CD4-positive, alpha-beta T cell treated with Interleukin-15 for 1 hour (primary cell): ENCODE measurements at regions not wholly inside any gene's neighbourhood (a gene's known extent, or its start where the extent isn't known, plus 50 kb on each side); places are given as distances from the start of the nearest gene placed in this dataset.

ENCODE experiments used
- DNase-seq: peaks from one replicate; pipeline ENCODE4 v3.0.0-alpha.2; 2020

DNA sequence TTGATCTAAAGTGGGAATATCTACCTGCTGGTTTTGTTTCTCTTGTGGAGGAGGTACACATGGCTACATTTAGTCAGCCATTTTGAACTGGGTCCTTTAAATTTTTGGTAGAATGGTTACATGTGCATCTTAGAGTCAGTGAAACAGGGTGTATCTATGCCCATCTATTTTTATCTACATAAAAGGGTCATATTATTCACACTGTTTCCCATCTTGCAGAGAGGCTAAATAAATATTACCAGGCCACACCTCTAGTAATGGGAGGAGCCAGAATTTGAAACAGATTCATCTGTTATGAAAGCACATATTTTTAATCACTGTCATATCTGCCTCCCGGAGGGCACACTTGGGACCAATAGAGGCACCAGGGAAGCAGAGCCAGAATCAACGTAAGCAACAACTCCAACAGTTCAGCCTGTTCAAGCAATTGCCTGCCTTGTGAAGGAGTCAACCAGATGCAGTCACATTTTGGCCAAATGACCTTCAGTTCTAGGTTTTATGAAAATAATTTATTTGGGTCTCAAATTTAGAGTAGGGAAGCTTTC lies 376.8 kb downstream of the TSN start:
- DNase-seq = no peak

DNA sequence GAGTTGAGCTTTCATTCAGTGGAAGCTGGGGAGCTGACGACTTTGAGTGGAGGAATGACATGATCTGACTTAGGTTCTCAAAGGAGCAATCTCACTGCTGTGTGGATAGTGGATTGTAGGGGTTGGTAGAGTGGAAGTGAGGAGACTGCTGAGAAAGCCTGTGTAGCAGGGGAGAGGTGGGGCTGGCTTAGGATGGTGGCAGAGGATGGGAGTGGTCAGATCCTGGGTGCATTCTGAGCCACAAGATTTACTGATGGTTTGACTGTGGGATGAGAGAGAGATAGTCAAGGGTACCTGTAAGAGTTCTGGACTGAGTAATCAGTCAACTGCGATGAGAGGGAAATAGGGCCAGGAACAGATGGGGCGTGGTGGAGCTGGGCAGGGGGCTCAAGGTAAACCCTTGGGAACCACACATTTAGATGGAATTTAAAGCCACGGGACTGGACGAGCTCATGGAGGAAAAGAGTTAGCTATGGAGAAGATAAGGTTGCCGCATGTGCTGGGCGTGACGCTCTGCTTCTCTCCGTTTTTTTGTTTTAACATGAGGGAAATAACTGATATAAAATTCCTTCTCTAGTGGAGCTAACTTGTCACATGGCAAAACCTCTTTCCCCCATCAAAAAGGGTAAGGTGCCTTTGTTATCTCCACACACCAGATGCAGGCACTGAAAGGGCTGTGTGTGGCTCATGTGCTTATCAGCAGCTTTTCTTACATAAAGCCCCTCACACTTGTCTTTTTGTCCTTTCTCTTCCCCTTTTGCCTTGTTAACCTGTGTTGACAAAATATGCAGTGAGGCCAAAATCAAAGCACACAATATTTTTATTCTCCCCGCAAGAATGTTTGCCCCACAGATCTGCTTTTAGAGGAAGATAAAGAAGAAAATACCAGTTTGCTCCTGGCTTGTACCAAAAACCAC lies 379.8 kb downstream of the TSN start:
- no peak for DNase-seq

DNA sequence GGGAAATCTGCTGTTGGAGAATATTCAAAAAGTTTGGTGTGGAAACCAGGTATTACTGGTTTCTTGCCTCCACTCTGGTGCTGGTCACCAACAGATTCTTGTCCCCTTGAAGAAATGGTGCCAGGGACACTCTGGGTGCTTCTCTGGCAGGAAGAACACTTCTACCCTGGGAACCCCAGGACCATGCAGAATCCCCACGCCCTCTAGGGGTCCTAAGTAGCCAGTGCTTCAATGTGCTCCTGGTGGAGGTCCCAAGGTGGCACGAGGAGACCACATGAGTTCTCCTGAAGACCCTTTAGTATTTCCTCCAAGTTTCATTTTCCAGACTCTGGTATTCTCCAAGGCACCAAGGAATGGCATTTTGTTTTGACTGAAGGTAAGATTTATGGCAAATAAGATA lies 380.6 kb downstream of the TSN start:
- DNase-seq = no peak

DNA sequence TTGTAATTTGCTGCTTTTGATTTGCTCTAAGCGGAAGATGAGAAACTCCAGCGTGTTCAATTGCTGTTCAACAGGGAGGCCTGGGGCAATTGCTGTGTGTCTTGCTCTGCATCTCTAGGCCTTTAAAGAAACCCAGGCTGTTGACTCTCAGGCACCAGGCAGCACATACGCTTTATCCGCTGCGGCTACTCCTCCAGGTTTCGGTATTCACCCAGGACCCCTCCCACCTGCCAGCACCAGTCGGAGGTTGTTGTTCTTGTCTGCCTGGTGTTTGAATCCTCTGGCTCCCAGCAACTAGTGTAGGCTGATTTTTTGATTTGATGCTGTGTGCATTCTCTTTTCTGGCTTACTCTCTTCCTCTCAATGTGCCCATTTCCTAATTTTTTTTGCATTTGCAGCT lies 383.1 kb downstream of the TSN start:
- DNase-seq = no peak

DNA sequence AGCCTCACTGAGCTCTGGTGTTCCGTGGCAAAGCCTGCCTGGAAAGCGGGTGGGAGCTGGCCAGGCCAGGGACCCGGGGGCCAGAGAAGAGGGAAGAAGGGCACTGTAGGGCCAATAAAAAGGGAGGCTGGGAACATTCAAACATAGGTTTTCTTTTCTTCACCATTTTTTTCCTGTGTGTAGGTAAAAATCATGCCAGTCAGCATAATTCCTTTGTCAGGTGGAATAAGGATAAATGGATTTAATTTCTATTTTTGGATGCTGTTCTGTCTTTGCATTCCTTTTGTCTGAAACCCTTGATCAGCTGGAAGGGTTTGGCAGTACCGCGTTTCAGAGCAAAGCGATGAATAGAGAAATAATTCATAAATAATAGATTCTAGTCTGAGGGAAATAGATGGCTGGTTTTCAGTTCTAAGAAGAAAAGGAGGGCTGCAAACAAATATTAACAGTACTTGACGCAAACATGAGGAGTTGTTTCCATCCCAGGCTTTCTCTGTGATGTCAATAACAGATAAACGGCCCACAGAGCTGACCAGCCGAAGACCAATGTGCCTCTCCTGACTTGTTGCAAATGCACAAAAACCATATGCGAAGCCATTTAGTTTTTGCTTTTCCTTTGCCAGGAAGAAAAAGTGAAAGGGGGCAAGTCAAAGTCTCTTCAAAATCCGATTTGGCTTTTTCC lies 384.4 kb downstream of the TSN start:
- no peak for DNase-seq

DNA sequence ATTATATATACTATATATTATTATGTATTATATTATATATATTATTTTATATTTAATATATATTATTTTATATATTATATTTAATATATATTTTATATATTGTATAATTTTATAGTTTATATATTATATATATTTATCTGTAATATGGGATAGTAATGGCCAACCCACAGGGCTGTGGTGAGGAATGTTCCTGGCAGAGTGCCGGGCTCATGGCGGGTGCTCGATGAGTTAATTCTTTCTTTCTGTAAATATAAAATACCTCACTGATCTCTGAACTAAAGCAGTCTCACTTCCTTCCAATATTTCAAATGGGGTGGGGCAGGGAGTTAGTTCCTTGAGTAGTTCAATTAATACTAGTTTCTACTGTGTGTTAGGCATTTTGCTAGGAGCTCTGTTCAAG lies 389.4 kb downstream of the TSN start:
- DNase-seq = no peak

DNA sequence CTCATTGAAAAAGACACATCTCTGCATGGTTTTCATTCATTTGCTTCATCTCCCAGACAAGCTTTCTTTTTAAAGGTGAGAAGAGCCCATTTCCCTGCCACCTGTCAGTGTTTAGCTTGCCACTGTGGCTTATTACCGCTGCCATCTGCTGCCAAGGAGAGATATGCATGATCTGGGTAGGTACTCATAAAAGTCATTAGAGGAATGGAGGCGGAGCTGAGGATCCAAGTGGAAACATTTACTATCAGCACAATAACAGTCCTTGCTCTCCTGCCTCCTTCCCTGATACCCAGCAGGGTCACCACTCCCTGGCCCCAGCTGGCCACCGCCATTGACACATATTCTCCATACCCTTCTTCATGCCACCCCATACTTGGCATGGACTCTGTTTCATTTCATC lies 390.4 kb downstream of the TSN start:
- DNase-seq = no peak

DNA sequence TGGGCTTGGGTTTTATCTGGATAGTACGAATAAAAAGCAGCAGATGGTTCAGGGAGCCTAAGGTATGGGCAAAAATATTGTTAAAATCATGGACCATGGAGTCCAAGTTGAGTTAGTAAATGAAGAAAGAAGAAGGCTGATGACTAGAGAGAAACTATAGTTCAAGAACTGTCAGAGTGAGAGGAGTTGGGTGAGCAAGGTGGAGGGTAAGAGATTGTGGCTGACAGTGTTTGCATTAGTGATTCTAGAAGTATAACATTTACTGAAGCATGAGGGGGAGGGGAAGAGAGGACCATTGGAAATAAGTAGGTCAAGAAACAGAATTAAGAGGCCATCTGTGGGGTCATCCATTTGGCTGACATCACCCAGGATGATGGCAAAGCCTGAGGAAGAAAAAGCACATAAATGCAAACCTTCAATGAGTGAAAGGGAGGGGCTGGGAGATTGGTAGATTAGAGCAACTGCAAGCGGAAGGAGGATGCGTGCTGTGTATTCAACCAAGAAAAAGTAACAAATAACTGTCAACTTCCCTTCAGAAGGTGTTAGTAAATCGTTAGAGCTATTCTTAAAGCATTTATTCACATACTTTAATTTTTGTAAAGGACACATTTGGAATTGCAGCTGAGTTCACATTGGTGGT lies 392.8 kb downstream of the TSN start:
- DNase-seq = no peak

DNA sequence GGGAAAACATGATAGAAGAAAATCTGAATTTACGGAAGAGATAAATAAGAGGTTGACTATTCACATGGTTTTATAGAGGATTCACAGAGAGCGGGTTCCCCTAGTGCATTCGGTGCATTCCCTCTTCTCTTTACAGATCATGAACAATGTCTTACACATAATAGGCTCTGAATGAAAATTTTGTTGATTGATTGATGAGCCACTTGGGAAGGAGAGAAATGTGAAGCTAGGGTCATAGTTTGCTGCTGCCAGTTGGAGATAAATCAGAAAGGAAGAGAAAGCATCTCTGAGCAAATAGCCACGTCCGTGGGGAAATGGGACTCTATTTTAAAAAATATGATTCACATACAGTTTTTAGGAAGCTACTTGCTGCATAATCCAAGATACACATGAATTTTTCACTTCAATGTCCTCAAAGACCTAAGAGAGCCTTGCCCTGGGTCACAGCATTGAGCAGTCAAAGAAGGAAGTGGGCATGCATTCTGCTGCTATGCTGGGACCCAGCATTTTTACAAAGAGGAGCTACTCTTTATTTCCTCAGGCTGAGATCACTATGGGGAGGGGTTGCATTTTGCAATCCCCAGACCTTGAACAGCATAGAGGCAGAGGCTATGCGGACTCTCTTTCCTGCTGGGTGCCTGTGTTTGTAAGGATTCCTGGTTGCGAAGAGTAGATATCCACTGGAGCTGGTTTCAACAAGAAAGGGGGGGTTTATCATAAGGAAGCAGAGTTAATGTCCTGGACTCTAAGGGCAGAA lies 395.3 kb downstream of the TSN start:
- no peak for DNase-seq

DNA sequence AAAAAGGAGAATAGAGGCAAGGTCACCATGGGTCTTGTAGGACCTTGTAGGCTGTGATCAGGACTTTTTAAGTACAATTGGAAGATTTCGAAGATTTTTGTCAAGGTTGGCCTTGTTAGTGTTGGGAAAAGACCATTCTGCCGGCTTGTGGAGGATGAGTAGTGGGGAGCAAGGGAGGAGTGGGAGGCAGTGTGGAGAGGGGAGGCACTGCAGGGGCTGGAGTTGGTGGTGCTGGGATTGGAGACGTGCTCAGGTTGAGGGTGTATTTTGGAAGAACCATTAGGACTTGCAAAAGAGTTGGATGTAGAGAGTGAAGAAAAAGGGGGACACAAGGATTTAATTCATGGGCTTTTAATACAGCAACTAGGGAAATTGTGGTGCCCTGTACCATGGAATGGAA lies 397.1 kb downstream of the TSN start:
- no peak for DNase-seq

DNA sequence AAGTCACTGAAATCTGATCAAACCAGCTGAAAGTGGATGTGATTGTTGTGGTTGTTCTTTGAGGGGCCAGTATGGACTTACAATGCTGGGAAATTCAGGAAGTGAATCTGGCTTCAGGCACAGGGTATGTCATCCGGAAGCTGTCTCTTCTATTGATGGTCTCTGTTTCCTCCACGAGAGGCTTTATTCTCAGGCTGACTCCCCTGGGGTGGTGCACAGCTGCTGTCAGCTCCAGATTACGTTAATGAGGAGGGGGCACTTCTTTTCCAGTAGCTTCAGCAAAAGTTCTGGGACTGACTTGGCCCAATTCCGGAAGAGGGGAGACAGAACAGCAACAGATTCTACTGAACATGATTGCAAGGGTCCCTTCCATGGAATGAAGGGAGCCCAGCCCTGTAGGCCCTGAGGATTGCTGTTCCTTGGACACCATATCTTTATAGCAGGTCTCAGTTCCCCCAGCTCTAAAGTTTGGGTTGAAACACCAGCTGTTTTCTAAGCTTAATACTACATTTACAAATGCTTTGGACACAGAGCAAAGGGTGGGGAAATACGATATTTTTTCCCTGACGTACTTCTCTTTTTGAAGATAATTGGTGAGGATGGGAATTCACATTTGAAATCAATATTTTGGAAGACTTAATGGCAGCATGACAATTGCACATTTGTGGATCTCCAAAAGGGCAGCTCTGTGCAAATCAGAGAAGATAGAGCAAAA lies 400.9 kb downstream of the TSN start:
- DNase-seq = no peak

DNA sequence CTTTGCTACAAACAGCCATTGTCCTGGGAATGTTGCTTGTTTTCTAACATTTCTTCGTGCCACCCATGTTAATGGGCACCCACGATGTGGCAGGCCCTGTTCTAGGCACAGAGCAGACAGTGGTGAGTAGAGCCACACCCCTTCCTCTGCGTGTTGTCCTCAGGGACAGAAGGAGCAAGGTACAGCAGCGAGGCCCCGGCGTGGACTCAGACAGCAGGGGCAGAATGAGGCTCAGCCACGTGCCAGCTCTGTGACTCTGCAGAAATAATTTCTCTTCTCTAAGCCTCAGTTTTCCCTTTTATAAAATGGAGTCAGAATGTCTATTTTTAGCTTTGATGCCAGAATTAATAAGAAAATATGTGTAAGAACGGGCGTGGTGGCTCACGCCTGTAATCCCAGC lies 401.7 kb downstream of the TSN start:
- DNase-seq = no peak

DNA sequence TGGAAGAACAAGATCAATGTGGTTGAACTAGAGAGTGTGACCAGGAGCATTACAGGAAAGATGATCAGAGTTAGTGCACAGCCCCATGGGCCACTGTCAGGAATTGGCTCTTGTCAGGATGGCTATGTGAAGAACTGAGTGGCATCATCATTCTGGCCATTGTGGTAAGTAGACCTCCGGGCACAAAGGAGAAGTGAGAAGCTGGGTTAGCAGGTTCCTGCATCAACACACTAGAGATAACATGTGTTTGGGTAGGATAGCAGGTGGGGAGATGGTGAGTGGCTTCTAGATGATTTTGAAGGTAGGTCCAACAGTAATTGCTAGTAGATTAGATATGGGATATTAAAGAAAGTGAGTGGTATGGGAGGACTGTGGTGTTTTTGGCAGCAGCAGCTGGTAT lies 408.2 kb downstream of the TSN start:
- DNase-seq = no peak

DNA sequence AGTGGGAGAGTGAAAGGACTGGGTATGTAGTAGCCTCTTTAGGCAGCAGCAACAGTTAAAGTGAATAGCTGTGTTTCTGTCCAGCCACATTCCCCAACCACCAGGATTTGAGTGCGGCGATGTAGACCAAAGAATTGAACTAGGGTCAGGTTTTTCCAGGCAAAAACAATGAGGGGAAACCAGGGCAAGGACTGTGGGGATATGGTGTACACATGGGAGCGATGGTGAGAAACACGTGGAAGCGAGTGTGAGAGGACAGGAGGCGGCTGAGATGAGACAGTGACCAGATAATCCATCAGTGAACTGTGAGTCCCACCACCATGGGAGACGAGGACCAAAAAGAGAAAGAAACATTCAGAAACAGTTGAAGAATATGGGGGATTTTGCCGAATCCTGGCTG lies 409.5 kb downstream of the TSN start:
- no peak for DNase-seq

DNA sequence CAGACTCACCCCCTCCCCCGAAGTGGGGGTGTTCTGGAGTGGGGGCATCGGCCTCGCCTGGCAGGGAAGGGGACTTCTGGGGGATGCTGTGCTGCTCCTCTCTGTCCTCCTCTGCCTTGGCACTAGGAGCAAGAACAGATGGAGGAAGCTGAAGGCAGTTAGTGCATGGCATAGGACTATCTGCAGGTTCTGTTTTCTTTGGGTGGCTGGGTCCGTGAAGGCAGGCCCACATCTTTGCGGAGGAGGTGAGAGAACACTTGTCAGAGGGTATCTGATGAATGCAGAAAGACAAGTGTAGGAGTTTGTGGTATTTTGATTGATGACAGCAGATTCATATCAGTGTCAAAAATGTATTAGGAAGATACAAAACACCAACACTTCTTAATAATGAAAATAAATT lies 411.4 kb downstream of the TSN start:
- DNase-seq = no peak

DNA sequence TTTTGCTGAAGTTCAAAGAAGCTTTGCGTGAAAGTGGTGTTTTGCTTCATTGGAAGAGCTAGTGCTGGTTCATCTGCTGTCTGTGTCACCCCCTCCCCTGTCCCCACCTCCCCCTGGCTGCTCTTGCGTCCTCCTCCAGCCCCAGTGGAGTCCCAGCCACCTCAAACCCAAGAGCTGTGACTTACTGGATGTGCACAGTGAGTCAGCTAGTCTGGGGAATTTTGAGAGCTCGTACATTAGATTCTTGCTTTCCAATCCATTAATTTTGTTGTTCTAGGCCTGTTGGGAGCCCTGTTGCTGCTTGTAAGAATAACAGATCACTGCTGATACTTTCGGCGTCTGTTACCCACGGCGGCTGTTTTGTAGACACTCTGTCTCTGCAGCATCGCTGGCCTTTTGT lies 412.1 kb downstream of the TSN start:
- DNase-seq = no peak

DNA sequence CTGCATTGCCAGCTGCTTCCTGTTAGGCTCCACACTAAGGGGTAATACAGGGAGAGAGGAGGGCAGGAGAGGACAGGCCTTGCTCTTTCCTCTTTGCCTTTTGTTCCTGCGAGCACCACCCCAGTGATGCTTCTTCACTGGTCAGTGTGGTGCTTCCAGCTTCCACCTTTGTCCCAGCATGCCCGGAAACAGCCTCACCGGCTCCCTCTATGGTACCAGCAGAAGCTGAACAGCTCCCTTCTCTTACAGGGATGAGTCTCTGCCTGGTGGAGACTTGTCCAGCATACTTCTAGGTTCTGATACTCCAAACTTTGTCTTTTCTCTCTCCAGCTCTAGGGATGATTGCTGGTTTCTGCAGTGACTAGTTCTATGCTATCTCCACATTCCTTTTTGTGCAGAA lies 413.3 kb downstream of the TSN start:
- no peak for DNase-seq

DNA sequence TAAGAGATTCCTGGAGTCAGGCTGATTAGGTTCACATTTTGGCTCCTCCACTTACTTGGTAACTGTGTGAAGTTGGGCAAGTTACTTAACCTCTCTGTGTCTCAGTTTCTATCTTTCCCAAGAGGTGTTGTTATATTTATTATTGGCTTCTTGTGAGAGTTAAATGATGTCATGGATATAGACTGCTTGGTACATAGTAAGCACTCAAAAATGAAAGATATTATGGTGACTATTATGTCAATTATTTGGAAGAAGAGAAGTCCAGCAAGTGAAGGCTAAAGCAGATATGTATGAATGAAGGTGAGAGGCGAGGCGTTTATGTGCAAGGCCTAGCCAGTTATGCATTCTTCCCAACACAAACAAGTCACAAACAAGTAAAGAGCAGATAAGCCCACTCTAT lies 417.4 kb downstream of the TSN start:
- no peak for DNase-seq

DNA sequence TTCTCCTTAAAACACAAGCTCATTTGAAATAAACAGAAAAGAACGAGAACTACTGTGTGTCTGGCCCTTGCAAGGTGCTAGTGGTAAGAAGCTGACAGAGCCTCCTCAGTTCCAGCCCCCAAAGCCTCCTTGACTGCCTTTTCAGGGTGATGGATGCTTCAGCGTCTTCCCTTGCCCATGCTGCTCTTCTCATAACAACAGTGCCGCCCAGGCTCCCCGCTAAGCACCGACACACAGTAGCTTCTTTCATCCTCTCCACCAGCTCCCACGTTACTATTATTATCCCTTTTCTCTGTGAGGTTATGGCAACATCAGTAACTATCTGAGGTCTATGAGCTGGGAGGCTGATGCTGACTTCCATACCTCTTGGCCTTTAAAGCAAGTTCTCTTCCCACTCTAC lies 418.6 kb downstream of the TSN start:
- DNase-seq = no peak

DNA sequence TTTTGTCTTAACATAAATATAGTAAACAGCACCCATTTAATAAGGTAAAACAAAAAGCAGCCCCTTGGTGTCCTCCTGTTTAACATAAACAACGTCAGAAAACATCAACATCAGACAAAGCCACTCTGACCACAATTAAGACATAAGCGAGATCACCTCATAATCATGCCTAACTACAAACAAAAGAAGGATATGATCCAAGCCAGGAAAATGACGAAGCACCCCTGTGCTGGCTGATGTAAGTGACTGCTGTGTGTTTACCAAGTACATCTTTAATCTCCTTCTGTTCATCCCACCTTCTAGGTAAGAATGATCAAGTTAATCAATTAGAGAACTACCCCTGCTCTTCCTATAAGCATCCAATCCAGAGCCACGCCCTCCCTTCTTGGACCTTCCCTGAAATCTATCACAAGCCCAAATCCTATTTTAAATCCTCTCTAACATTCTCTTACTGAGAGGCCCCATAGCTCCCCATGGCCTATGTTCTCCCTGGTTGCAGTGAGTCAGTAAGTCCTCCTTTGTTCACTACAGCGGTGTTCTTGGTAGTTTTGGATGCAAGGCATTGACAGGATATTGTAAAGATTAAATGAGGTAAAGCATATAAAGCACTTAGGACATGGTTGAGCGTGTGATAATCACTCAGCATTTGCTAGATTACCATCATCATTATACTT lies 424.2 kb downstream of the TSN start:
- DNase-seq = no peak

DNA sequence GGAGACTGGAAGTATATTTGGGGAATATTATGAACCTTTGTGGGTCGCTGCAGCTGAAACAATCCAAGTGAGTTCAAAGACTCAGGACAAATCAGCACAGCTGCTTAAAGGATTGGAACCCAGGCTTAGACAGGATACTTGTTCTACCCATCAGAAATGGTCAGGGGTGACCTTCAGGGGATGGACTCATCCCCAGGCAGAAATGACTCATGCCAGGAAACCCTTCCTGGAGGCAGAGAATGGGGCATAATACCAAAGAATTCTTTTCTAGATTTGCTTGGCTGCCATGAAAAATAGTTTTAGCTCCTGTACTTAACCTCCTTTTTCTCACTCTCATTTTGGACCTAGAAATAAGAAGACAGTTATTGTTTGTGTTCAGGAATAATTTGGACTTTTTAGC lies 425.5 kb downstream of the TSN start:
- DNase-seq = no peak
